OCI-LY7 (cell line): ENCODE measurements at regions not wholly inside any gene's neighbourhood (a gene's known extent, or its start where the extent isn't known, plus 50 kb on each side); places are given as distances from the start of the nearest gene placed in this dataset.

ENCODE experiments used
- EZH2phosphoT487 ChIP-seq: fragments of 200-600 bp; sonication (generic); IDR thresholded peaks from 2 replicates; pipeline ENCODE4 v1.6.1; 2018; ENCODE audit warnings: low read depth, borderline replicate concordance, mild to moderate bottlenecking, mixed run types, antibody characterized with exemption, low read length, moderate library complexity, mixed read lengths
- TF ChIP-seq, protein P1 (sequence below): fragments of 200-600 bp; sonication (generic); conservative IDR thresholded peaks from 2 replicates; pipeline ENCODE4 v1.5.1; 2014; ENCODE audit warnings: mild to moderate bottlenecking, antibody characterized with exemption, low read length, moderate library complexity, mixed read lengths

GRCh38 chr1:14347776-14348175 lies 250.7 kb upstream of the KAZN start:
- TF ChIP-seq, protein P1, sequence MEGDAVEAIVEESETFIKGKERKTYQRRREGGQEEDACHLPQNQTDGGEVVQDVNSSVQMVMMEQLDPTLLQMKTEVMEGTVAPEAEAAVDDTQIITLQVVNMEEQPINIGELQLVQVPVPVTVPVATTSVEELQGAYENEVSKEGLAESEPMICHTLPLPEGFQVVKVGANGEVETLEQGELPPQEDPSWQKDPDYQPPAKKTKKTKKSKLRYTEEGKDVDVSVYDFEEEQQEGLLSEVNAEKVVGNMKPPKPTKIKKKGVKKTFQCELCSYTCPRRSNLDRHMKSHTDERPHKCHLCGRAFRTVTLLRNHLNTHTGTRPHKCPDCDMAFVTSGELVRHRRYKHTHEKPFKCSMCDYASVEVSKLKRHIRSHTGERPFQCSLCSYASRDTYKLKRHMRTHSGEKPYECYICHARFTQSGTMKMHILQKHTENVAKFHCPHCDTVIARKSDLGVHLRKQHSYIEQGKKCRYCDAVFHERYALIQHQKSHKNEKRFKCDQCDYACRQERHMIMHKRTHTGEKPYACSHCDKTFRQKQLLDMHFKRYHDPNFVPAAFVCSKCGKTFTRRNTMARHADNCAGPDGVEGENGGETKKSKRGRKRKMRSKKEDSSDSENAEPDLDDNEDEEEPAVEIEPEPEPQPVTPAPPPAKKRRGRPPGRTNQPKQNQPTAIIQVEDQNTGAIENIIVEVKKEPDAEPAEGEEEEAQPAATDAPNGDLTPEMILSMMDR = no peak
- TF ChIP-seq EZH2phosphoT487 = no peak
